GM21723 (cell line): ENCODE measurements at regions not wholly inside any gene's neighbourhood (a gene's known extent, or its start where the extent isn't known, plus 50 kb on each side); places are given as distances from the start of the nearest gene placed in this dataset.
"Not testable (repeated sequence)": the region's sequence is repeated elsewhere in the genome, so short reads cannot be mapped to it uniquely, and the experiment has no call there.

Source experiments
- ATAC-seq: cut with Tn5 transposase; IDR thresholded peaks from one replicate; pipeline ENCODE4 v1.9.1; 2021; ENCODE audit warnings: mild to moderate bottlenecking, moderate library complexity; ENCODE audit not compliant: unreplicated experiment

DNA sequence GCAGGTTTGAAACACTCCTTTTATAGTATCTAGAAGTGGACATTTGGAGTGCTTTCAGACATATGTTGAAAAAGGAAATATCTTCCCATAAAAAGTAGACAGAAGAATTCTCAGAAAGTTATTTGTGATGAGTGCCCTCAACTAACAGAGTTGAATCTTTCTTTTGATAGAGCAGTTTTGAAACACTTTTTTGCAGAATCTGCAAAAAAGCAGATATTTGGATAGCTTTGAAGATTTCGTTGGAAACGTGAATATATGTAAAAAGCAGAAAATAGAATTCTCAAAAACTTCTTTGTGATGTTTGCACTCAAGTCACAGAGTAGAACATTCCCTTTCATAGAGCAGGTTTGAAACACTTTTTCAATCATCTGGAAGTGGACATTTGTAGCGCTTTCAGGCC, 676.4 kb upstream of the ZNF337 start:
- ATAC-seq: not testable (repeated sequence)

DNA sequence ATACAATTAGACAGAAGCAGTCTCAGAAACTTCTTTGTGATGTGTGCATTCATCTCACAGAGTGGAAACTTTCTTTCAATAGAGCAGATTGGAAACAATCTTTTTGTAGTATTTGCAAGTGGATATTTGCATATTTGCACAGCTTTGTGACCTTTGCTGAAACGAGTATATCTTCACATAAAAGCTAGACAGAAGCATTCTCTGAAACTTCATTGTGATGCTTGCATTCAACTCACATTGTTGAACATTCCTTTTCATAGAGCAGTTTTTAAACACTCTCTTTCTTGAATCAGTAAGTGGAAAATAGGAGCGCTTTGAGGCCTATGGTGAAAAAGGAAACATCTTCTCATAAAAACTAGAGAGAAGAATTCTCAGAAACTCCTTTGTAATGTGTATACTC, 657.9 kb upstream of the ZNF337 start:
- ATAC-seq: no peak

DNA sequence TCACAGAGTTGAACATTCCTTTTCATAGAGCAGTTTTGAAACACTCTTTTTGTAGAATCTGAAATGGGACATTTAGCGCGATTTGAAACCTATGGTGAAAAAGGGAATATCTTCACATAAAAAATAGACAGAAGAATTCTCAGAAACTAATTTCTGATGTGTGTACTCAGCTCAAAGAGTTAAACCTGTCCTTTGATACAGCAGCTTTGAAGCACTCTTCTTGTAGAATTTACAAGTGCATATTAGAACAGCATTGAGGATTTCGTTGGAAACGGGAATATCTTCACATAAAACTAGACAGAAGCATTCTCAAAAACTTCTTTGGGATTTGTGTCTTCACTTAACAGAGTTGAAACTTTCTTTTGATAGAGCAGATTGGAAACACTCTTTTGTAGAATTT, 650.7 kb upstream of the ZNF337 start:
- ATAC-seq: no peak

DNA sequence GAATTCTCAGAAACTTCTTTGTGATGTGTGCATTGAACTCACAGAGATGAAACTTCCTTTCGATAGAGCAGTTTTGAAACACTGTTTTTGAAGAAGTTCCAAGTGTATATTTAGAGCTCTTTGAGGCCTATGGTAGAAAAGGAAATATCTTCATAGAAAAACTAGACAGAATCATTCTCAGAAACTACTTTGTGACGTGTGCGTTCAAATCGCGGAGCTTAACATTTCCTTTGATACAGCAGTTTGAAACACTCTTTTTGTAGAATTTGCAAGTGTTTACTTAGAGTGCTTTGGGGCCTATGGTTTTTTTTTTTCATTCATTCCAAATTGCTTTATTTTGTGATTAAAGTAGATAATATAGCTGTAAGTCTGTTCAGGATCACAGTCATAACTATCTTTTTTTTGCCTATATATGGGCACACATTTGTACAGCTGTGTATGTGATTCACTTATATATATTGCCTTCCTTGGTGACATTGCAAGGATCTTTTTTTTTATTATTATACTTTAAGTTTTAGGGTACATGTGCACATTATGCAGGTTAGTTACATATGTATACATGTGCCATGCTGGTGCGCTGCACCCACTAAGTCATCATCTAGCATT, 643.9 kb upstream of the ZNF337 start:
- not testable (repeated sequence) for ATAC-seq

DNA sequence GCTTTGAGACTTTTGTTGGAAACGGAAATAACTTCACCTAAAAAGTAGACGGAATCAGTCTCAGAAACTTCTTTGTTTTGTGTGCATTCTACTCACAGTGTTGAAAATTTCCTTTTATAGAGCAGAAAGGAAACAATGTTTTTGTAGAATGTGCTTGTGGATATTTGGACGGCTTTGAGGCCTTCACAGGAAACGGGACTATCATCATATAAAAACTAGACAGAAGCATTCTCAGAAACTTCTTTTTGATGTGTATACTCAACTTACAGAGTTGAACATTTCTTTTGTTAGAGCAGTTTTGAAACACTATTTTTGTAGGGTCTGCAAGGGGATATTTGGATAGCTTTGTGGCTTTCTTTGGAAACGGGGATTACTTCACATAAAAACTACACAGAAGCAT, 627.5 kb upstream of the ZNF337 start:
- no peak for ATAC-seq

DNA sequence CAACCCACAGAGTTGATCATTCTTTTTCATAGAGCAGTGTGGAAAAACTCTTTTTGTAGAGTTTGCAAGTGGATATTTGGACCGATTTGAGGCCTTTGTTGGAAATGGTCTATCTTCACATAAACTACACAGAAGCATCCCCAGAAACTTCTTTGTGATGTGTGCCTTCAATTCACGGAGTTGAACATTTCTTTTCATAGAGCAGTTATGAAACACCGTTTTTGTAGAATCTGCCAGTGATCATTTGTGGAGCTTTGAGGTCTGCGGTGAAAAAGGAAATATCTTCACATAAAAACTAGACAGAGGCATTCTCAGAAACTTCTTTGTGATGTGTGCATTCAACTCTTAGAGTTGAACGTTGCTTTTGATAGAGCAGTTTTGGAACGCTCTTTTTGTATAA, 618.4 kb upstream of the ZNF337 start:
- ATAC-seq: no peak

DNA sequence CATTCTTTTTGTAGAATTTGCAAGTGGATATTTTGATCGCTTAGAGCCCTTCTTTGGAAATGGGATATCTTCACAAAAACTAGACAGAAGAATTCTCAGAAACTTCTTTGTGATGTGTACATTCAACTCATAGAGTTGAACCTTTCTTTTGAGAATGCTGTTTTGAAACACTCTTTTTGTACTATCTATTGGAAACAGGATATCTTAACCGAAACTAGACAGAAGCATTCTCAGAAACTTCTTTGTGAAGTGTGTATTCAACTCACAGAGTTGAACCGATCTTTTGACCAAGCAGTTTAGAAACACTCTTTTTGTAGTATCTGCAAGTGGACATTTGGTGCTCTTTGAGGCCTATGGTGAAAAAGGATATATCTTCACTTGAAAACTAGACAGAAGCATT, 613.1 kb upstream of the ZNF337 start:
- ATAC-seq: not testable (repeated sequence)

DNA sequence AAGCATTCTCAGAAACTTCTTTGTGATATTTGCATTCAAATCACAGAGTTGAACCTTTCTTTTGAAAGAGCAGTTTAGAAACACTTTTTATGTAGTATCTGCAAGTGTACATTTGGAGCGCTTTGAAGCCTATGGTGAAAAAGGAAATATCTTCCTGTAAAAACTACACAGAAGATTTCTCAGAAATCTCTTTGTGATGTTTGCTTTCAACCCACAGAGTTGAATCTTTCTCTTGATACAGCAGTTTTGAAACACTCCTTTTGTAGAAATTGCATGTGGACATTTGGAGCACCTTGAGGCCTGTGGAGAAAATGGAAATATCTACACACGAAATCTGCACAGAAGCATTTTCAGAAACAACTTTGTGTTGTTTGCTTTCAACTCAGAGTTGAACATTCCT, 612.3 kb upstream of the ZNF337 start:
- no peak for ATAC-seq

DNA sequence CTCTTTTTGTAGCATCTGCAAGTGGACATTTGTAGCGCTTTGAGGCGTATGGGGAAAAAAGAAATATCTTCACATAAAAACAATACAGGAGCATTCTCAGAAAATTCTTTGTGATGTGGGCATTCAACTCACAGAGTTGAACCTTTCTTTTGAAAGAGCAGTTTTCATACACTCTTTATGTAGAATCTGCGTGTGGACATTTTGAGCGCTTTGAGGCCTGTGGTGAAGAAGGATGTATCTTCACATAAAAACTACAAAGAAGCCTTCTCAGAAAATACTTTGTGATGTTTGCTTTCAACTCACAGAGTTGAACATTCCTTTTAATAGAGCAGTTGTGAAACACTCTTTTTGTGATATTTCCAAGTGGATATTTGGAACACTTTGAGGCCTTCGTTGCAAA, 598.4 kb upstream of the ZNF337 start:
- no peak for ATAC-seq

DNA sequence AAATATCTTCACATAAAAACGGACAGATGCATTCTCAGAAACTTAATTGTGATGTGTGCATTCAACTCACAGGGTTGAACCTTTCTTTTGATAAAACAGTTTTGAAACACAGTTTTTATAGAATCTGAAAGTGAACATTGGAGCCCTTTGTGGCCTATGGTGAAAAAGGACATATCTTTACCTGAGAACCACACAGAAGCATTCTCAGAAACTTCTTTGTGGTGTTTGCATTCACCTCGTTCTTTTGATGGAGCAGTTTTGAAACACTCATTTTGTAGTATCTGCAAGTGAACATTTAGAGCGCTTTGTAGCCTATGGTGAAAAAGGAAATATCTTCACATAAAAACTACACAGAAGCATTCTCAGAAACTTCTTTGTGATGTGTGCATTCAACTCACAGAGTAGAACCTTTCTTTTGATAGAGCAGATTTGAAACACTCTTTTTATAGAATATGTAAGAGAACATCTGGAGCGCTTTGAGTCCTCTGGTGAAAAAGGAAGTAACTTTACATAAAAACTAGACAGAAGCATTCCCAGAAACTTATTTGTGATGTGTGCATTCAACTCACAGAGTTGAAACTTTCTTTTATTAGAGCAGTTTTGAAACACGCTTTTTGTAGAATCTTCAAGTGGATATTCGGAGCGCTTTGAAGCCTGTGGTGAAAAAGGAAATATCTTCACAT, 591.9 kb upstream of the ZNF337 start:
- not testable (repeated sequence) for ATAC-seq

DNA sequence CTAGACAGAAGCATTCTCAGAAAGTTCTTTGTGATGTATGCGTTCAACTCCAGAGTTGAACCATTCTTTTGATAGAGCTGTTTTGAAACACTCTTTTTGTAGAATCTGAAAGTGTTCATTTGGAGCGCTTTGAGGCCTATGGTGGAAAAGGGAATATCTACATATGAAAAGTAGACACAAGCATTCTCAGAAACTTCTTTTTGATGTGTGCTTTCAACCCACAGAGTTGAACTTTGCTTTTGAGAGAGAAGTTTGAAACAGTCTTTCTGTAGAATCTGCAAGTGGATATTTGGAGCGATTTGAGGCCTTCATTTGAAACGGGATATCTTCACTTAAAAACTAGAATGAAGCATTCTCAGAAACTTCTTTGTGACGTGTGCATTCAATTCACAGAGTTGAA, 582.6 kb upstream of the ZNF337 start:
- ATAC-seq: no peak

DNA sequence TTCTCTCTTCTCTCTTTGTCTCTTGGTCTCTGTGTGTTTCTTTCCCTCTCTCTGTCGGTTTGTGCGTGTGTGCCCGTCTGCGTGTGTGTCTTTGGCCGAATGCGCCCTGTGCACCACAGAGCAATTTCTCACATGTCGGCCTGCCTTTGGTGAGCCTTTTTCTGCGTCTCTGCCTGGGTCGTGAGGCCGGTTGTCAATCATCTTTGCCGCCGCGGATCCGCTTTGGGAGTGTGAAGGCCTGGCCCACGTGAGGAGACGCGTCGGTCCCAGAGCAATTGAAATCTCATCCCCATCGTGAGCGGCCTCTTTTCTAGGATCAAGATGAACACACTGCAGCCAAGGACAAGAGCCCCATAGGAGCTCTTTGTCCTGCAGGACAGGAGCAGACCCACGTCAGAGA, 580.7 kb upstream of the ZNF337 start:
- ATAC-seq: no peak

DNA sequence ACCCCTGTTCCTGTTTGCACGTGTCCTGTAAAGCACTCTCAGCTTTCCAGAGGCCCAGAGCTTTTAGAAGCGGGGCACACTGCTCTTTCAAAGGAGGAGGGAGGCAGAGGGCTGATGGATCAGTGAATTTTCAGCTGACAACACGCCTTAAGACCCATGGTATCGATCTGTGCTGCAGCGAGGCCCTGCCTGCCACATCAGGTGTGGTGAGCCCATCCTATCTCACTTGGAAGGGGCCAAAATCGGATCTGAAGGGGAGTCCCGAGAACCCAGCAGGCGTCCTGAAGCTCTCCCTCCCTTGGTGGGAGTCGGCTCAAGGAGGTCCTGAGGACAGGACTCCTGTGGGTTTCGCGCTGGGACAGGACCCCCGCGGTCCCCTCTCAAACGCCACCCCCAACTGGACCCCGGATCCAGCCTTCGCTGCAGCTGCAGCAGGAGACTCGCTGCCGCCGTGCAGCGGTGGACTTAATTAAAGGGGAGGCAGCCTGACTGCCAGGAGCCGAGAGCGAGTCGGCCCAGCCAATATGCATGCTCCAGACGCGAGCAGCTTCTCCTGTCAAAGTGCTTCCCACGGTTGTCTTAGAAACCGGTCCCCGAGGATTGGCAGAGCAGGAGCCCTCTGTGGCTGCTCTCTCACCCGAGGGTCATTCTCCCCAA, 580.0 kb upstream of the ZNF337 start:
- ATAC-seq: no peak

DNA sequence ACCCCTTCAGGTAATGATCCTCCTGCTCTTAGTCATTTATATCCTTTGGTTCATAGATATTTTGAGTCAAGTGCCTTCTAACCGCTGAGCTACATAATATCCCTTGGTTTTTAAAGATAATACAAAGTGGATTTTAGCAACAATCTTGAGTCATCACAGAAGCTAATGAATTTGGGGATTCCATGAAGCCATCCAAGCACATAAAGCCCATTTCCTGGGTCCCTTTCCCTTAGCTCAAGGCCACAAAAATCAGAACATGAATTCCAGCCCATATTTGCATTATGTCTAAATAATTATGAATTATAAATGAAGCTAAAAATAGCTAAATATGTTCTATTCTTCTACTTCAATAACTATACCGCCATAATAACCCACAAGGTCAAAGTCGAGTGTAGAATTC, 572.1 kb upstream of the ZNF337 start:
- ATAC-seq: not testable (repeated sequence)

DNA sequence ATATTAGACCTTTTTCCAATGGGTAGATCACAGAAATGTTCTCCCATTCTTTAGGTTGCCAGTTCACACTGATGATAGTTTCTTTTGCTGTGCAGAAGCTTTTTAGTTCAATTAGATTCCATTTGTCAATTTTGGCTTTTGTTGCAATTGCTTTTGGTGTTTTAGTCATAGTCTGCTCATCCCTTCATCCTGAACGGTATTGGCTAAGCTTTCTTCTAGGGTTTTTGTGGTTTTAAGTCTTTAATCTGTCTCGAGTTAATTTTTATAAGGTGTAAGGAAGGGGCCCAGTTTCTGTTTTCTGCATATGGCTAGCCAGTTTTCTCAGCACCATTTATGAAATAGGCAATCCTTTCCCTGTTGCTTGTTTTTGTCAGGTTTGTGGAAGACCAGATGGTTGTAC, 564.3 kb upstream of the ZNF337 start:
- ATAC-seq: not testable (repeated sequence)

DNA sequence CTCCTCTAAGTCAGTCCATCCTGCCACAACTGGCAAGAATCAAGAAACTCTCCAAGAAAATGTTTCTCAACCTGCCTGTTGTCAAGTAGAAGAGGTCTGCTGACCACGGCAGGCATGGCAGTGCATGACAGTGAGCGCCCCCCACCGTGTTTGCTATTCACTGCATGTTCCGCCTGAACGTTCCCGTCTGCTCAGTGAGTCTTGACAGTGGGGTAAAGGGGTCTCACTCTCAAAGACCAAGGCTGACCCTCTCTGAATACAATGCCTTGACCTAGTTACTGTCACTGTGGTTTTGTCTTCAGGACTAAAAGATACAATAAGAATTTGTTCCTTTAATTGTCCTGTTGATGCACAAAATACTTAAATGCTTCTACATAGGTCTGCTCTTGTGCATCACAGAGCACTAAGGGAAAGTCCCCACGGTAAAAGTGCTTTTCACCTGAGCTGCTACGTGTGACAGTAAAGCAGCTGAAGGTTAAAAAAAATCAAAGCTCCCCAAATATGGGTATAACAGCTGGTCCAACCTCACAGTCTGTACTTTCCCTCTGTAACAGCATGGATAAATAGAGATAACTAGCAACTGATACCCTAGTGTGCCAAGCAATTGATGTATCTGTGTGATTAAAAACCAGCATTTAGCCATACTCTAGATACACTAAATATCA, 555.8 kb upstream of the ZNF337 start:
- not testable (repeated sequence) for ATAC-seq

DNA sequence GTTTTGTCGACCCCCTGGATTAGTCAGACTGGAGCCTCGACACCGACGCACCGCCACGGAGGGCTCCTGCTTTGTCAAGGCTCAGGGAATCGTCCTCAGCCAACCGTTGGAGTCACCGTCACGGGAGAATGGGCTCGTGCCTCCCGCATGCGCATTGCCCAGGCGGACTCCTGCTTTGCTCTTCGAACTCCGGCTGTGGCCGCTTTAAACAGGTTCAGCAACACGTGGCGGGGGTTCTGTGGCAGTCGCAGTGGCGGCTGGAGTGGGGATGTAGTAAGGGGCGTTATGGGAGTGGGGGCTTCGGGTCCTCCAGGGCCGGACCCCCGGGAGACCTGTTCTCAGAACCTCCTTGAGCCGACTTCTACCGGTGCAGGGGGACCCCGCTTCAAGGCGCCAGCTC, 554.7 kb upstream of the ZNF337 start:
- not testable (repeated sequence) for ATAC-seq

DNA sequence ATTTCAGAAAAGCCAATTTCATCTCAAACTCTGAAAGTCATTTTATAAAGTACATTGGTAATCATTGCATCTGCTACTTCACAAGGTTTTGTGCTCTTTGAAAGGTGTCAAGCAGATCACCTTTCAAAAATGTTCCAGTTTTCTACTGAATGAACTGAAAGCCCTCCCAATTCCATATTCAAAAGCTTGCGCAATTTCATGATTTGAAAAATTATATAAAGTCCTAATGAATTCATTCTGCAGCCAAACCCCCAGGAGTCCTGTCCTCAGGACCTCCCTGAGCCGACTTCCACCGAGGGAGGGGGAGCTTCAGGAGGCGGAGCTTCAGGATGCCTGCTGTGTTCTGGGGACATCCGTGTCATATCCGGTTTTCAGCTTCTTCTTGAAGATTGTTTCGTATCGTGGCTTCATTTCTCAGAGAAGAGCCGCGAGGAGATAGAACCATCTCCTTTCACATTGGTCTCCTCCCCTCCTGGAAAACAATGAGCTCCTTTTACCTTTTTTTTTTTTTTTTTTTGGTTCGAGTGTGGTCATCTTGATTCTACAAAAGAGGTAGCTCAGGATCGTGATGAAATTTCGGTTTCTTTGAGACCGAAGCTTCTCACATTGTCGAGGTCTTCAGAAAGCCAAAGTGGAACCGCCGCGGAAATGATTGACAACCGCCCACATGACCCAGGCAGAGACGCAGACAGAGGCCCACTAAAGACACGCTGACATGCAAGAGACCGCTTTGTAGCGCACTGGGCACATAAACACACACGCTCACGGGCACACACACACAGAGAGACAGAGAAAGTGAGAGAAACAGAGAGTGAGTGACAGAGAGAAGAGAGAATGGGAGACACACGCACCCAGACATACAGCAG, 553.8 kb upstream of the ZNF337 start:
- not testable (repeated sequence) for ATAC-seq

DNA sequence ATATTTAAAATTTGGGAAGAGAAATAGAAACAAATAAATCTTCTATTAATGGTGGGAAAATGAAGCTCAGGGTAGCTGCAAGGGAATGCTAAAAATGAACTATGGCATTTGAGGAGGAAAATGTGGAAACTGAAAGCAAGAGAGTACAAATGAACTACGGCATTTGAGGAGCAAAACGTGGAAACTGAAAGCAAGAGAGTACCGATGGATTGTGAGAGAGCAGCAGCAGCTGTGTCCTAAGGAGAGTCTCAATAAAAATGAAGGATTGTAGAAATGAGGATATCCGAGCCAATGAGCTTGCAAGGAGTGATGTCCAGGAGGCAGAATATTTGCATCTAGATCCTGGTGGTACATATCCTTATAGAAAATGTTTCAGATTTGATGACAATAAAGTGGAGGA, 547.1 kb upstream of the ZNF337 start:
- ATAC-seq: no peak

DNA sequence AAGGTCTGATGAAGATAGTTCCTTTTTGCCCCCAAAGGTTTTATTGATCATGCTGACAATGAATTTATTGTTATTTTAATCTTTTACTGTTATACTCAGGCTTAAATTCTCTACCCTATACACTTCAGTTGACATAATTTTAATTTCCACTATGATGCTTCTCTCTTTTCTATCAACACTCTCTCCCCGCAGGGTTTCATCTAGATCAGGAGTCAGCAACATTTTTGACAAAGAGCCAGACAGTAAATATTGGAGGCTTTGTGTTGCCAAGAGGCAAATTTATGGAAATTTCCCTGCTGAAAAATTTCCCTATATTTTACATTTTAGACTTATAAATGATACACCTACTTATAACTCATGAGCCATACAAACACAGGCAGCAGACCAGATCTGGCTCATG, 524.0 kb upstream of the ZNF337 start:
- not testable (repeated sequence) for ATAC-seq

DNA sequence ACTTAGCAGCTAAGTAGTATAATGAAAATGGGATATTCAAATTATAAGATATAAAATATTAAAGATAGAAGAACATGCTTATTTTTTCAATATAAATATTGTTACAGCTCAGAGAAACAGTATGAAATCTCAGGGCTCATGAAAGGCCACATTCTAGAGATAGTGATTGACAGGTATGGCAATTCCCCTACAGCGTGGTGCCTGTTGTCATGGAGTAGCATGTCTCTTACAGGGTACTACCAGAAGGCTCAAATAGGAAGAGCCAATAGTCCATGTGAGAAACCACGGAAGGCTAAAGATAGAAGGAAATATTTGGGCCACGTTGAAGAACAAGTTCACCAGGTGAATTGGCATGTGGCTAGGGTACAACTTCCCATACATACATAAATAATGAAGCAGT, 522.9 kb upstream of the ZNF337 start:
- not testable (repeated sequence) for ATAC-seq
